ENCODE measurements at regions not wholly inside any gene's neighbourhood (a gene's known extent, or its start where the extent isn't known, plus 50 kb on each side); places are given as distances from the start of the nearest gene placed in this dataset.

DNA sequence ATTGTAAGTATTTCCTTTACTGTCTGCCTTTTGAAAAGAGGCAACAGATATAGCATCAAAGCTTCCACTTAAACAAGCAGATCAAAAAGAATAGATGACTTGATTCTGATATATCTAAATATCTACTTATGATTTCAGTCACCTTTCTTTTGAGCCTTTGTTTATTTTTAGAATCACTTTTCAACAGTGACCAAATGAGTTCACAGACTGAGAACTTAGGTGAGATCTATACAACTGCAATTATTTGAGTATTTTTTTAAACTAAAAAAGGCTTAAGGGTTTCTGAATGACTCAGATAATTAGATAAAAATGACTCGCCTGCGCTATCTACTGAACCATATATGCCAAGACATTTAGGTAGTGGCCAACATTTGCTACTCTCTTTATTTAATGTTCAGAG is 166.7 kb upstream of the KCNIP4 start:
- no peak for DNase-seq (ENCODE audit: low read depth)

GRCh38 chr4:22103768-22104167 is 155.2 kb upstream of the KCNIP4 start:
- no peak for DNase-seq (ENCODE audit: low read depth)

- peak; percentile 10 for DNase-seq (ENCODE audit: low read depth)
Observed at GRCh38 chr4:22099896-22100295, 151.3 kb upstream of the KCNIP4 start.

DNA sequence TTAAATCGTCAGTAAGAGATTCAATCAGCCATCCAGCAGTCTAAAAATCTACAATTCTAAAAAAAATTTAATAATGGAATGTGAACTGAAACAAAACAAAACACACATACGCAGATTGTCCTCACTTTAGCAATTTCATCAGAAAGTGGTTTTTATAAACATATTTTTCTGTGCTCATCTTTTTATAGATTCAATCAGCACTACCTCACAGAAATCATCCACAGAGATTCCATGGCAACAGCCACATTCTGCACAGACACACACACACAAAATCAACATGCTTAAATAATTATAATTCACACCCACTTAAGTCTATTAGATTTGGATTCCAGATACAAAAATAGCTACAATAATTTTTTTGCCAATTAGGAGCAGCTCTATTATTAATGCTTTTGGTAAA is 149.0 kb upstream of the KCNIP4 start:
- DNase-seq (ENCODE audit: low read depth) = no peak

DNA sequence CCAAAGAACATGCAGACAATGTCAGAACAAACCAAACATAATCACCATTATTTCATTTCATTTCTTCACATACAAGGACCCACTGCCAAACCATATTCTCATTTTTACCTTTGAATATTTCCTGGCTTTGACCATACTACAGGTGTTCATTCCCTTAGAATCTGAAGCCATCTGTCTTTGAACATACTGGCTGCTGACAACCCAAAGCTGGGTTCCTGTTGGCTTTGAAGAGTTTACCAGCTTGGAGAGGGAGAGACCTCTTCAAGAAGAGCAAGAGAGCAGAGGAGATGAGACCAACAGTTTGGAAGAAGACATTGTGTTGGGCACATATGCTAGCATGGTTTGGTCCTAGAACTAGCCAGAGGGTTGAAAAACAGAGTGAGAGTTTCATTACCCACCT is 145.6 kb upstream of the KCNIP4 start:
- DNase-seq (ENCODE audit: low read depth) = no peak

GRCh38 chr4:22093126-22093525 is 144.6 kb upstream of the KCNIP4 start:
- no peak for DNase-seq (ENCODE audit: low read depth)

DNA sequence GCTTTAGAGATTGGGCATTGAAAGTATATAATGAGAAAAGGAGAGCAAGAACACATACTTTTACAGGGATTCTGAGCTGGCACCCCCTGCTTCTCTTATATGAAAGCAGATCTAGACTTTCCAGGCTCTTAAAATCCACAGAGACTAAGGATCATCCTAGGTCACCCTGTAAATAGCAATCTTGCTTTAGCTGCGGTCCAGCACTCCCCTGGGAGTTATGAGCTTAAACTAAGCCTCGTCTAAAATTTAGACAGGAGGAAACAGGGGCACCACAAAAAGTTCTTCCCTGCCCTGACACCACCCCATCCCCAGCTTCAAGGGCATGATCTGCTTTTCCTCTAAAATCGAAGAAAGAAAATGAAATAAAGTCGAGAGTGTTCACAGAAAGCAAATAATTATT is 143.3 kb upstream of the KCNIP4 start:
- no peak for DNase-seq (ENCODE audit: low read depth)

DNA sequence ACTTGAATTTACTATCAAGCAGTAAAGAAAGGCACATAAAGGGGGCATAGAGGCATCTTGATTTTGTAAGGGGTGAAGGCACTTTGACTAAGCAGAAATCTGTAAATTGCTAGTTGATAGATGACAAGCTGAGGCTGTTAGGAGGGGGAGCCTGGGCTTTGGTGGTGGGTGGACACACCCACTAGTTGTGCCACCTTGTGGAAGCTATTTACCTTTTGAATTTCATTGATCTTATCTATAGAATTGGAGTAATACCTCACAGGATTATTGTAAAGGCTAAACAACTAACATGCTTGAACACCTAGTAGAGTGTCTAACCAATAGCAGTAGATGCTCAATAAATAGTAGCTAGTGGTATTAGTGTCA is 142.8 kb upstream of the KCNIP4 start:
- DNase-seq (ENCODE audit: low read depth) = no peak

- no peak for DNase-seq (ENCODE audit: low read depth)
Observed at GRCh38 chr4:22090661-22091351, 142.2 kb upstream of the KCNIP4 start.

GRCh38 chr4:22077571-22077970 is 129.0 kb upstream of the KCNIP4 start:
- no peak for DNase-seq (ENCODE audit: low read depth)

DNA sequence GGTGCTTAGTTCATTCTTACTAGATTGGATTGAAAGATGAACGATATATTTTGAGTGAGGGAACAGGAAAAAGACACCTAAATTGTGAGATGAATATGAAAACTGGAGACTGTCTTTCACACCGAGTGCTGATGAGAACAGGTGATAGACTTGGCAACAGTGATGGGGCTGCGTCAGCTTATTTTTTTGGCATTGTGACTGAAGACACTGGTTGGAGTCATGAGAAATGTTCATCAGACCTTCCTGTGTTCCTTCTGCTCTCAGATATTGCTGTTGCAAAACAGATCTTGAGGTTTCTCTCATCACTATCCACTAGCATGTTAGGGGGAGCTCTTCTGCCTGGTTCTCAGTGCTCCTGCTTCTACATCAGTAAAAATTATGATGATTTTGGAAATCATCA is 124.2 kb upstream of the KCNIP4 start:
- no peak for DNase-seq (ENCODE audit: low read depth)

GRCh38 chr4:22072240-22072639 is 123.7 kb upstream of the KCNIP4 start:
- DNase-seq (ENCODE audit: low read depth) = no peak

- DNase-seq (ENCODE audit: low read depth) = peak; percentile 14
Observed at GRCh38 chr4:22071749-22072148, 123.2 kb upstream of the KCNIP4 start.

DNA sequence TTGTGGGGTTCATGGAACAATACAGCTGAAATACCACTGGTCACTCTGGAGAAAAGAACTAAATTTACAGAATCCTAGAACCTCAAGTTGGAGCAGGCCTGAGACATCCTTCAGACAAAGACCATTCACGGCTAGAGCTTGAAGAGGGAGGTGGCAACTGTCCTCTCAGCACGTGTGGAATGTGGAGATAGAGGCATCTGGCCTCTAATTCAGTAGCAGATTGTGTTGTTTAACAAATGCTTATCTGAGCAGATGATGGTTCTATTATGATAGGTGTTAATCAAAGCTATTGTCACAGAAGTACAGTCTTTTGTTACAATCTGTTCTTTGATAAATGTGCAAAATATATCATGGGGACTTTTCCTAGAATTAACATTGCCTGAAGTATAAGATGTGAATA is 121.7 kb upstream of the KCNIP4 start:
- no peak for DNase-seq (ENCODE audit: low read depth)

DNA sequence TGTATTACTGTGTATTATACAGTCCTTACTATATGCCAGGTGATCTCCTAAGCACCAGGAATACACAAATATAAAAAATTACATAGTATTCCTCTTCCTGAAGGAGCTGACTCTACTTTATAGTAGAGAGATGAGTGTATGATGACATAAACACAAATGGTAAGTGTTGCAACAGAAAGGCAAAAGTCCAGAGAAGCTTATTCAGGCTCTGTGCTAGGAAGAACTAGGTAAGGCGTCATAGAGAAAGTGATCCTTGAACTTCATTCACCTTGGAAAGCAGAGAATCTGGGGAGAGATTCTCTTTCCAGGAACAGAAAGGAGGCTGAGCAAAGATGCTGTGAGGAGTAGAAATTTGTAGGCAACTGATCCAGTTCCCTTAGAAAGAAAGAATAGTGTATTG is 115.0 kb upstream of the KCNIP4 start:
- no peak for DNase-seq (ENCODE audit: low read depth)

GRCh38 chr4:22062676-22063075 is 114.1 kb upstream of the KCNIP4 start:
- no peak for DNase-seq (ENCODE audit: low read depth)

- DNase-seq (ENCODE audit: low read depth) = no peak
Observed at GRCh38 chr4:22055954-22056353, 107.4 kb upstream of the KCNIP4 start.

DNA sequence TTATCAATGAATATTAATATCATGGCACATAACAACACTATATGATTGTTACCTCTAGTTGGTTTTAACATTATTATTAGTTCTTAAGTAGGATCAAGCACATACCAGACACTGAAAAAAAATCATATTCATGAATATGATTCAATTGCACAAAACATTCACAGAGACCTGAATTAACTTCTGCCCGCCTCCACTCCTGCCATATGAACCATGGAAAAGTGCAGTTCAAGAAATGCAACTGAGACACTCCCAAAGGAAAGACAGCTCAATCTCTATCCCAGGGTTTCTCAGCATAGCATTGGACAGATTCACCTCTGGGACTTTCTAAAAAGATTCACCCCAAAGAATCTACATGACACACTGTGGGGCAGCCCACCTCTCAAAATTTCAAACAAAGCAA is 103.5 kb upstream of the KCNIP4 start:
- no peak for DNase-seq (ENCODE audit: low read depth)

DNA sequence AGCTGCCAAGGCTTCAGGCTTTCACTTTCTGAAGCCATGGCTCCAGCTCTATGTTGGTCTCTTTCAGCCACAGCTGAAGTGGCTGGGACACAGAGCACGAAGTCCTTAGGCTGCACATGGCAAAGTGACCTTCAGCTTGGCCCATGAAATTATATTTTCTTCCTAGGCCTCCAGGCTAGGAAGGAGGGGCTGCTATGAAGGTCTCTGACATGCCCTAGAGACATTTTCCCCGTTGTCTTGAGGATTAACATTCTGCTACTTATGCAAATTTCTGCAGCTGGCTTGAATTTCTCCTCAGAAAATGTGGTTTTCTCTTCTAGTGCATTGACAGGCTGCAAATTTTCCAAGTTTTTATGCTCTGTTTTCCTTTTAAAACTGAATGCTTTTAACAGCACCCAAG is 99.8 kb upstream of the KCNIP4 start:
- no peak for DNase-seq (ENCODE audit: low read depth)

- no peak for DNase-seq (ENCODE audit: low read depth)
Observed at GRCh38 chr4:22047793-22048192, 99.2 kb upstream of the KCNIP4 start.

DNA sequence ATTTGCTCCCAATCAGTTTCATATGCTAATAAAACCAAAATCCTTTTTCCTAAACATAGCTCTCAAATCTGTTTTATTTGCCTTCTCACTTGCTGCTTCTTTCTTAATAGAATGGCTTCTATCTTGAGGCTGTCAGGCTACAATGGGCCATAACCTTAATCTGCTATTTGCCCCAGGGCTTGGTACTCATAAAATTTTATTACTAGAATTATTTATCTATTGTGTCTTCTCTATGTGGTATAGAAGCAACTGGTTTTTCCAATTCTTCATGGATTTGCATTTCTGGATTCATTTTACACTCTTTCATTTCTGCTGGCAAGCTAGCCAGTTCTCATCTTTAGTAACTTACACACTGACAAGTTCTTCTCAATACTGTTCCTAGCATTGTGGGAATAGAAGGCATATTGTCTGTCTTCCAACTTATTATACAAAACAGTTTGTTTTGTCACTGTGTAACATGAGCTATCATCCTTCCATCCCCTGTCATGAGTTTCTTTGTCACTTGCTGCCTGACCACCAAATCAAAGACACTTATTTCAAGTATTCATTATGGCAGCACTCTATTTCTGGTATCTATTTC is 96.6 kb upstream of the KCNIP4 start:
- no peak for DNase-seq (ENCODE audit: low read depth)

GRCh38 chr4:22031423-22031822 is 82.9 kb upstream of the KCNIP4 start:
- no peak for DNase-seq (ENCODE audit: low read depth)

DNA sequence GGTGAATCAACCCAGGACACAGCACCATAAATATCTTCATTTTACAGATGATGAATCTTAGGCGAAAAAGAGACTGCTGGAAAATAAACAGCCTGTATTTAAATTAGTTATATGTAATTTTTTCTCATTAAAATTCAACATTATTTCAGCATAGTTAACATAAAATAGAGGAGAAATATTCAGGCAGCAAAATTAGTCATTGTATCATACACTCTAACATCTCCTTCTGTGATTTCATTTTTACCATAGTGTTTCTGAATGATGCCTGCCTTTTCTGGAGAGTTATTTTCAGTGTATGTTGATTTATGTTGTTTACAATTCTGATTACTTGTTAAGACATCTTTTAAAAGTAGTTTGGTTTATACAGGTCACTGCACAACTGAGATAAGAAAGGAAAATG is 82.3 kb upstream of the KCNIP4 start:
- no peak for DNase-seq (ENCODE audit: low read depth)

DNA sequence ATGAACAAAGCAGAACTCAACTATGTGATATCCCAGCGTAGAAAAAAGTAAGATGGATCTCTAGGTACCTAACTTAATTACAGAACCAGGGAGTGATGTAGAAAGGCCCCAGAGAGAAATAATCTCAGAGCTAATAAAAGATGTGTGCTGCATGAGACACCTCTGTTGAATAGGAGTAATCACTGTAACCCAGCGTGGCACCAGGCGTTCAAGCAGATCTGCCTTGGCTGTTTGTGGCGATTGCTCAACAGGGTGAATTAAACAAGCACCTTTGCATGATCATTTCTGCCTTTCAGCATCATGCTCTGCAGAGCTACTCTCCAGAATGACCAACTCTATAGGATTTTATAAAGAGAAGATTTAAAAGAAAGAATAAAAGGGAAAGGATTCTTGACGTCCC is 81.7 kb upstream of the KCNIP4 start:
- no peak for DNase-seq (ENCODE audit: low read depth)
